Calu3 (cell line): ENCODE measurements at regions not wholly inside any gene's neighbourhood (a gene's known extent, or its start where the extent isn't known, plus 50 kb on each side); places are given as distances from the start of the nearest gene placed in this dataset.

Source experiments
- BruUV-seq: library from RNA; stranded (reverse); fragments of 400-500 nt; replicated peaks from 2 replicates; lab custom pipeline; 2021; lab: Mats Ljungman, UMichigan
- CTCF ChIA-PET: fragments of 300-600 bp; sonication (Branson Sonifier 250); formaldehyde crosslinking; loops from one replicate; lab custom pipeline; 2022; ENCODE audit warnings: antibody characterized with exemption; lab: Charles Lee
- DNase-seq: peaks from one replicate; pipeline ENCODE4 v3.0.0; 2022
- H3K27ac Mint-ChIP-seq: one replicate; pipeline ENCODE4 v1.8.0; 2022; ENCODE audit warnings: mixed read lengths; ENCODE audit not compliant: unreplicated experiment
- H3K27me3 Mint-ChIP-seq: one replicate; pipeline ENCODE4 v1.8.0; 2022; ENCODE audit warnings: mixed read lengths; ENCODE audit not compliant: unreplicated experiment
- H3K36me3 Mint-ChIP-seq: one replicate; pipeline ENCODE4 v1.8.0; 2022; ENCODE audit warnings: mild to moderate bottlenecking, moderate library complexity, mixed read lengths; ENCODE audit not compliant: insufficient read depth, unreplicated experiment
- H3K4me1 Mint-ChIP-seq: one replicate; pipeline ENCODE4 v1.8.0; 2022; ENCODE audit warnings: mild to moderate bottlenecking, low read depth, mixed read lengths; ENCODE audit not compliant: unreplicated experiment
- H3K4me3 Mint-ChIP-seq: one replicate; pipeline ENCODE4 v1.8.0; 2022; ENCODE audit warnings: mild to moderate bottlenecking, low read depth, moderate library complexity, mixed read lengths; ENCODE audit not compliant: unreplicated experiment
- H3K9me3 Mint-ChIP-seq: one replicate; pipeline ENCODE4 v1.8.0; 2022; ENCODE audit warnings: low read depth, mixed read lengths; ENCODE audit not compliant: unreplicated experiment
- intact Hi-C: fragments of 100-400 bp; cut with micrococcal nuclease; formaldehyde crosslinking; loops from one replicate; pipeline ENCODE4 v1.10.0; 2022; ENCODE audit not compliant: unreplicated experiment
- TF ChIP-seq, protein P1 (sequence below): fragments of 200-600 bp; IDR thresholded peaks from one replicate; pipeline ENCODE4 v1.8.0; 2022; ENCODE audit warnings: antibody characterized with exemption; ENCODE audit not compliant: unreplicated experiment

DNA sequence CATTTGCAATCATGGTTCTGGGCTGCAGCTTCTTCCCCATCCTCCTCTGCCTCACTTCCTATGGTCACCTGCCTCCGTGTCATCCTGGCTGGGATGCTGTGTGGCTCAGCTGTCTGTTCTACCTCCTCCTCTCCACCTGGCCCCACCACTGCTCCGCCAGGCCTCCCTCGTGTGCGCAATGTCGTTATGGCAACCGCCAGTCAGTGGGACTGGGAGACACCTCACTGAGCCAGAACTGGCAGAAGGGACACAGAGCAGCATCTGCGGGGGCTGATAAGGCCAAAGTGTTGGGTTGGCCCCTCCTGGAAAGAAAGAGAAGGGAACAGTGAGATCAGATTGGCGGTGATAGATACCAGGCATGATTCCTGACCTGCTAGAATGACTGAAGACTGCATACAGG lies 527.5 kb downstream of the INHBA start:
- CTCF ChIA-PET: interaction anchor here (0.6 to 1.1 kb wide), 2 partner anchors 13 to 269 kb away, joined by 3 read pairs; no protein-coding TSS in a partner anchor
- no peak overlapping the region for H3K4me3 Mint-ChIP-seq
- H3K27me3 Mint-ChIP-seq: no peaks in the 10 kb centered on the region
- TF ChIP-seq, protein P1, sequence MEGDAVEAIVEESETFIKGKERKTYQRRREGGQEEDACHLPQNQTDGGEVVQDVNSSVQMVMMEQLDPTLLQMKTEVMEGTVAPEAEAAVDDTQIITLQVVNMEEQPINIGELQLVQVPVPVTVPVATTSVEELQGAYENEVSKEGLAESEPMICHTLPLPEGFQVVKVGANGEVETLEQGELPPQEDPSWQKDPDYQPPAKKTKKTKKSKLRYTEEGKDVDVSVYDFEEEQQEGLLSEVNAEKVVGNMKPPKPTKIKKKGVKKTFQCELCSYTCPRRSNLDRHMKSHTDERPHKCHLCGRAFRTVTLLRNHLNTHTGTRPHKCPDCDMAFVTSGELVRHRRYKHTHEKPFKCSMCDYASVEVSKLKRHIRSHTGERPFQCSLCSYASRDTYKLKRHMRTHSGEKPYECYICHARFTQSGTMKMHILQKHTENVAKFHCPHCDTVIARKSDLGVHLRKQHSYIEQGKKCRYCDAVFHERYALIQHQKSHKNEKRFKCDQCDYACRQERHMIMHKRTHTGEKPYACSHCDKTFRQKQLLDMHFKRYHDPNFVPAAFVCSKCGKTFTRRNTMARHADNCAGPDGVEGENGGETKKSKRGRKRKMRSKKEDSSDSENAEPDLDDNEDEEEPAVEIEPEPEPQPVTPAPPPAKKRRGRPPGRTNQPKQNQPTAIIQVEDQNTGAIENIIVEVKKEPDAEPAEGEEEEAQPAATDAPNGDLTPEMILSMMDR: no peak
- H3K4me1 Mint-ChIP-seq: no peaks in the 10 kb centered on the region
- DNase-seq: no peak
- peaks cover 4% of the 10 kb centered on the region for H3K9me3 Mint-ChIP-seq
- H3K36me3 Mint-ChIP-seq: no peaks in the 10 kb centered on the region
- intact Hi-C loops: no loop called here
- BruUV-seq: no TSS peak
- peak overlapping the region; percentile 15 for H3K27ac Mint-ChIP-seq

DNA sequence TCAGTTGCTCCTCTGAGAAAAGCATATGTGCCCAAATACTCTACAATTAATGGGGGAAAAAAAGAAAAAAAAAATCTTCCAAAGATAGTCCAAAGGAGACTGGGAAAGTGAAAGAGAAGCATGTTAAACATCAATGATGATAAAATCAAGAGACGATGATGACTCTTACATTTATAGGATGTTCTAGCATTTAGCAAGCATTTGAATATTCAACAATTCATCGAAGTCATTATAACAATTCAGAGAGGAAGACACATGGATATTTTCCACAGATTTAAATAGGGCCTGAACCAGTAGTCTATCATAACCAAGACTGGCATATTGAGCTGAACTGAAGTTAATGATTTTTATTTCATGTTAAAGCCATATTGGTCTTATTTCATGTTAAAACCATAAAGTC lies 528.4 kb downstream of the INHBA start:
- BruUV-seq: no TSS peak
- no peaks in the 10 kb centered on the region for H3K36me3 Mint-ChIP-seq
- no peaks in the 10 kb centered on the region for H3K27me3 Mint-ChIP-seq
- CTCF ChIA-PET: no interaction called here
- peaks cover 2% of the 10 kb centered on the region for H3K4me1 Mint-ChIP-seq
- no peak overlapping the region for H3K4me3 Mint-ChIP-seq
- no peak for DNase-seq
- peaks cover 4% of the 10 kb centered on the region for H3K9me3 Mint-ChIP-seq
- no peak overlapping the region for H3K27ac Mint-ChIP-seq
- TF ChIP-seq, protein P1: no peak
- intact Hi-C loops: no loop called here

DNA sequence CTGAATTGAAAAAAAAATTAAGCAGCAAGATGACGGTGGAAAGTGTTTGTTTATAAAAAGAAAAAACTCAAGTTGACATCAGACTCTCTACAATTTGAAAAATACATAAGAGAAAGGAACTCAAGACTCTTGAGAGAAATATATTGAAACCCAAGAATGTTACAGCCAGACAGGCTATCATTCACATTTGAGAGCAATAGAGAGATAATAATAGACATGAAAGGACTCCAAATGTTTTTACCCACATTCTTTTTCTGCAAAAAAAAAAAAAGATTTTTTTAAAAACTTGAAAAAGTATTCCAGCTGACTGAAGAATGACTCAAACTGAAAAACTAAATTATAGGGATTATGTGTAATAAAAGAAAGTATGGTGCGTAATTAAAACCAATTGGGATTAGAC lies 532.4 kb downstream of the INHBA start:
- Mint-ChIP-seq H3K27me3 (no peaks in the 10 kb centered on the region), H3K27ac (no peak overlapping the region), H3K4me3 (no peak overlapping the region), H3K36me3 (no peaks in the 10 kb centered on the region), H3K9me3 (peaks cover 4% of the 10 kb centered on the region), H3K4me1 (peaks cover 11% of the 10 kb centered on the region)
- intact Hi-C loops: no loop called here
- CTCF ChIA-PET: no interaction called here
- no TSS peak for BruUV-seq
- no peak for DNase-seq
- TF ChIP-seq, protein P1: no peak

DNA sequence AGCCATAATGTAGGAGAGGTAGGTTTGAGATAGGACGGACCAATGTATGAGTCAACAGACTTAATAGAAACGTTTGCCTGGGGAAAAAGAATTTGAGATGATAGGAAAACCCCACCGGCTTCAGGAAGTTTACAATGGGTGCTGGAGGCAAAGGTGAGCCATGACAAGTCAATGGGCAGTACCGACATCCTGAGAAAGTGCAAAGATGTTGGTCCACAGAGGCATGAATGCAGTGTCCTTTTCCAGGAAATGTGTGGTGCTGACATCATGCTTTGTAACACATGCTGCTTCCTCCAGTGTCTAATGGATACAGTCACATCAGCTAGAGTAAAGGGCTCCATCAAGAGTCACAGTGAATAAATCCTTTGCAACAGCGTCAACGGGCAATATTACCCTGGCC lies 533.6 kb downstream of the INHBA start:
- no peaks in the 10 kb centered on the region for H3K36me3 Mint-ChIP-seq
- DNase-seq: no peak
- H3K4me1 Mint-ChIP-seq: peaks cover 11% of the 10 kb centered on the region
- TF ChIP-seq, protein P1: no peak
- no peak overlapping the region for H3K27ac Mint-ChIP-seq
- peaks cover 4% of the 10 kb centered on the region for H3K9me3 Mint-ChIP-seq
- CTCF ChIA-PET: no interaction called here
- H3K27me3 Mint-ChIP-seq: no peaks in the 10 kb centered on the region
- BruUV-seq: no TSS peak
- H3K4me3 Mint-ChIP-seq: no peak overlapping the region
- intact Hi-C loops: no loop called here

DNA sequence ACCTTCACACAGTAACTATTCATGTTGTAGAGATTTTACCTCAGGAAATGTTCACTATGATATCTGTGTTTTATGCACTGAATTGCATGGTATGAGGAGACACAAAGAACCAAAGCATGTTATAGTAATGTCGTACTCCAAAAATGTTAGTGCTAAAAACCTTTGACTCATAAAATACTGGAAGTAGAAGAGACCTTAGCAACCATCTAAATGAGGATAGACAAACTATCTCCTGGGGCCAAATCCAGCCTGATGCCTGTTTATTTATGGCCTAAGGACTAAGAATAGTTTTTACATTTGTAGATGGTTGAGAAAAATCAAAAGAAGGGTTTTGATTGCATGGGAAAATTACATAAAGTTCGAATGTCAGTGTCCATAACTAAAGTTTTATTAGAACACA lies 535.1 kb downstream of the INHBA start:
- Mint-ChIP-seq H3K4me3 (no peak overlapping the region), H3K27ac (no peak overlapping the region), H3K9me3 (peaks cover under 1% of the 10 kb centered on the region), H3K27me3 (no peaks in the 10 kb centered on the region), H3K36me3 (no peaks in the 10 kb centered on the region), H3K4me1 (peaks cover 11% of the 10 kb centered on the region)
- CTCF ChIA-PET: no interaction called here
- intact Hi-C loops: no loop called here
- DNase-seq: no peak
- no TSS peak for BruUV-seq
- TF ChIP-seq, protein P1: no peak
